NCI-H1417 (cell line): ENCODE measurements at regions not wholly inside any gene's neighbourhood (a gene's known extent, or its start where the extent isn't known, plus 50 kb on each side); places are given as distances from the start of the nearest gene placed in this dataset.
A peak's percentile ranks its signal among the peaks of the same experiment; 100 is the strongest.

Source experiments
- DNase-seq, 3 experiments: peaks; one replicate each; lab custom pipeline; 2025; lab: John Stamatoyannopoulos, UW

DNA sequence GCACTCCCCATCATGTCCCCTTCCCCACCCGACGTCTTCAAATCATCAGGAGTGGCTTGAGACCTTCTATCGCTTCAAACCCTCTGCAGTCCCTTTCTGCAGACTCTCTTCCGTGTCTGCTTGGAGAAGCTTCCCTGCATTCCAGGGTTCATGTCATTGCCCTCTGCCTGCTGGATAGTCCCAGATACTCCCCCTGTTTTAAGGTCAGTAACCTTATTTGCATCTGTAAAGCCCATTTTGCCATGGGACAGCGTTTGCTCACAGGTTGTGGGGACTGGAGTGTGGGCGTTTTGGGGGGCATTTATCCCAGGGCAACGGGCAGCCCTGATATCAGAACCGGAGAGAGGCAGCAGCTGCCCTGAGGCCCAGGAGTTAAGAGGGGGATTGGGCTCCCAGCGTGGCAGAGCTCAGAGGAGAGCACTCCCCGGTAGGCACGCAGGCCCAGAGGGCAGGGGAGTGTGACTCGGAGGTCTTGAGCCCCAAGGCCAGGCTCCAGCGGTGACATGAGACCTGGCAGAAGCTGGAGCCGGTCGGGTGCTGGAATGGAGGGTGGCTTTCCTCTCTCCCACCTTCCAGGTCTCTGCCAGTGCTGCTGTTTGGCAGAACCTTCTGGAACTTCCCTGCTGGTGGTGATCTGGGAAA, 73.8 kb downstream of the RTP5 start:
- DNase-seq, result no peak

GRCh38 chr2:241943961-241944575, 74.5 kb downstream of the RTP5 start:
- no peak for DNase-seq

DNA sequence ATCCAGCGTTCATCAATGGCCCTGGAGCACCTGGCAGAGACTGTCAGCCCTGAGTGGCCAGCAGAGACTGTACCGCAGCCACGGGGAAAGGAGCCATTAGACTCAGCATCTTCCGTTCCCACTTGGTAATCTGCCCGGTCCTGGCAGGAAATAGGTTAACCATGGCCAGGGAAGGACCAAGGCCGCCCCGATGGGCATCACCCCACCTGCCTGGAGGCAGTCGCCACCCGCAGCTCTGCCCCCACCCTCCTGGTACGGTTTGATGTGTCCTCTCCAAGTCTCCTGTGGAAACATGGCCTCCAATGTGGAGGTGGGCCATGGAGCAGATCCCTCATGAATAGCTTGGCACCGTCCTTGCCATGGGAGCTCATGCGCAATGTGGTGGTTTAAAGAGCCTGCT, 75.3 kb downstream of the RTP5 start:
- no peak for DNase-seq

- DNase-seq, result no peak
These were observed 75.8 kb downstream of the RTP5 start for GRCh38 chr2:241945311-241945710.

GRCh38 chr2:241945803-241946202, 76.3 kb downstream of the RTP5 start:
- DNase-seq, result no peak

GRCh38 chr2:241946306-241947003, 76.9 kb downstream of the RTP5 start:
- no peak for DNase-seq

DNA sequence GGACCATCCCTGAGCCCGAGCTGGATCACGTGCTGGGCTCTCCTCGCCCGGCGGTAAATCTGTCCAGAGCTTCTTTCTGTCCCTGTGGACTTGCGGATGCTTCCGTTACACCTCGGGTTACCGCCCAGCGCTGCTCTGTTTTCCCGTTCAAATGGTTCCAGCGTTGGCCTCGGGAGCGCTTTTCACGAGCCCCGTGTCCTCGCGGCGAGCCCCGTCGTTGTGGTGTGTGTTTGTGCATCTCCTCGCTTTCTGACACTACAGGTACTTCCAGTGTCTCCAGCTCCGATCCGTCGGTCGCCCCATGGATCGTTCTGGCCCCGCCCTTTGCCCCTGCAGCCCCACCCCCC, 77.4 kb downstream of the RTP5 start:
- no peak for DNase-seq

GRCh38 chr2:241947401-241947800, 77.9 kb downstream of the RTP5 start:
- DNase-seq, result no peak

GRCh38 chr2:241947876-241948275, 78.3 kb downstream of the RTP5 start:
- no peak for DNase-seq

DNA sequence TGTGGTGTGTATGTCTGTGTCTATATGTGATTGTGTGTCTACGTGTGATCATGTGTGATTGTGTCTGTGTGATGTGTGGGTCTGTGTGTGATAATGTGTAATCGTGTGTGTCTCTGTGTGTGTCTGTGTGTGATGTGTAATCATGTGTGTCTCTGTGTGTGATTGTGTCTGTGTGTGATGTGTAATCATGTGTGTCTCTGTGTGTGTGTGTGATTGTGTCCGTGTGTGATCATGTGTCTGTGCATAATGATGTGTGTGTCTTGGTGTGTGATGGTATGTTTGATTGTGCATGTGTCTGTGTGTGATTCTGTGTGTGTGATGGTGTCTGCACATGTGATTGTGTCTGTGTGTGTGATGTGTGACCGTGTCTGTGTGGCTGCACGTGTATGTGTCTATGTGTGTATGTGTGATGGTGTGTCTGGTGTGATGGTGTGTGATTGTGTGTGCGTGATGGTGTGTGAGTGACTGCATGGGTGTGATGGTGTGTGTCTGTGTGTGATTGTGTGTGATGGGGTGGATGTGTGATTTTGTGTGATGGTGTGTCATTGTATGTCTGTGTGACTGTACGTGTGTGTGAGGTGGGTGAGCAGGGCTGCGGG, 78.9 kb downstream of the RTP5 start:
- DNase-seq, result no peak

GRCh38 chr2:241948901-241949735, 79.6 kb downstream of the RTP5 start:
- no peak for DNase-seq

DNA sequence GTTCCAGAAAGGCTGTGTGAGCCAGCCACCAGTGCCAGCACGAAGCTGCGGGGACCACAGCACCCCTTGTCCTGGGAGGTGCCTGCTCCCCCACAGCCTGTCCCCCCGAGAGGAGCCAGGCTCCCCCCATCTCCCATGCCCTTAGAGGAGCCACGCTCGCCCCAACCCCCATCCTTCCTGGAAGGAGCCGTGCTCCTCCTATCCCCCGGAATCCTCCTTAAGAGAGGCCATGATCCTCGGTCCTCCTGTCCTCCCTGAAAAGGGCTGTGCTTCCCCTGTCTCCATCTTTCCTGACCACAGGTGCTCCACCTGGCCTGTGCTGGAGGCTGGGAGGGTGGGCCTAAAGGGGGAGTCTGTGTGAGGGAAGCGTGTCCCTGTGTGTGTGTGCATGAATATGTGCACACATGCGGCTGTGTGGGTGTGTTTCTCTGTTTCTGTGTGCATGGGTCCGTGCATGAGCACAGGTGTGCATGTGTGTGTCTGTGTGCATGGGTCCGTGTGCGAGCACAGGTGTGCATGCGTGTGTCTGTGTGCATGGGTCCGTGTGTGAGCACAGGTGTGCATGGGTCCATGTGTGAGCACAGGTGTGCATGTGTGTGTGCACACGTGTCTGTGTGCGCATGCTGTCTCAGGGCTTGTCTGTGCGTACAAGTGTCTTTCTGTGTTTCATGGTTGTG, 80.3 kb downstream of the RTP5 start:
- DNase-seq, result no peak

- peak; percentile 69 to 87 (median 73) for DNase-seq
These were observed 81.1 kb downstream of the RTP5 start for GRCh38 chr2:241950413-241951315.

GRCh38 chr2:241951316-241951700, 81.8 kb downstream of the RTP5 start:
- DNase-seq, result no peak

GRCh38 chr2:241951920-241952319, 82.4 kb downstream of the RTP5 start:
- no peak for DNase-seq

- no peak for DNase-seq
These were observed 83.3 kb downstream of the RTP5 start for GRCh38 chr2:241952816-241953215.

- no peak for DNase-seq
These were observed 83.9 kb downstream of the RTP5 start for GRCh38 chr2:241953324-241953928.

- no peak for DNase-seq
These were observed 87.1 kb downstream of the RTP5 start for GRCh38 chr2:241956521-241957110.

GRCh38 chr2:241957276-241957675, 87.7 kb downstream of the RTP5 start:
- no peak for DNase-seq
